Activated T-helper 17 cell treated with anti-CD3 and anti-CD28 coated beads, Interleukin-2, amount 50 U/mL, for 72 hours (primary cell): ENCODE measurements at regions not wholly inside any gene's neighbourhood (a gene's known extent, or its start where the extent isn't known, plus 50 kb on each side); places are given as distances from the start of the nearest gene placed in this dataset.

Experiments
- ATAC-seq: fragments of 150-1000 bp; cut with Tn5 transposase; replicated peaks from 2 replicates; pipeline ENCODE4 v1.10.0; 2021; ENCODE audit warnings: mild to moderate bottlenecking, moderate library complexity
- H3K27ac Mint-ChIP-seq: one replicate; pipeline ENCODE4 v1.8.0; 2022; ENCODE audit warnings: mixed read lengths
- H3K27me3 Mint-ChIP-seq: one replicate; pipeline ENCODE4 v1.8.0; 2022; ENCODE audit warnings: mixed read lengths
- H3K36me3 Mint-ChIP-seq: one replicate; pipeline ENCODE4 v1.8.0; 2022; ENCODE audit warnings: low read depth, mild to moderate bottlenecking, mixed read lengths
- H3K4me1 Mint-ChIP-seq: one replicate; pipeline ENCODE4 v1.8.0; 2022; ENCODE audit warnings: mixed read lengths
- H3K4me3 Mint-ChIP-seq: one replicate; pipeline ENCODE4 v1.8.0; 2022; ENCODE audit warnings: mild to moderate bottlenecking, mixed read lengths
- H3K9me3 Mint-ChIP-seq: one replicate; pipeline ENCODE4 v1.8.0; 2022; ENCODE audit warnings: mixed read lengths

GRCh38 chr2:18154812-18155211 lies 276.3 kb downstream of the KCNS3 start:
- Mint-ChIP-seq H3K36me3 (no peaks in the 10 kb centered on the region), H3K27ac (no peak overlapping the region), H3K4me1 (no peaks in the 10 kb centered on the region), H3K9me3 (no peaks in the 10 kb centered on the region), H3K27me3 (peaks cover 27% of the 10 kb centered on the region), H3K4me3 (no peak overlapping the region)
- ATAC-seq, result no peak

- Mint-ChIP-seq H3K4me3 (no peak overlapping the region), H3K27ac (no peak overlapping the region), H3K9me3 (no peaks in the 10 kb centered on the region), H3K4me1 (no peaks in the 10 kb centered on the region), H3K36me3 (no peaks in the 10 kb centered on the region), H3K27me3 (peaks cover 24% of the 10 kb centered on the region)
- ATAC-seq, result no peak
These were observed 275.8 kb downstream of the KCNS3 start for GRCh38 chr2:18154259-18154658.

- H3K4me1 Mint-ChIP-seq, result no peaks in the 10 kb centered on the region
- no peaks in the 10 kb centered on the region for H3K9me3 Mint-ChIP-seq
- no peak overlapping the region for H3K4me3 Mint-ChIP-seq
- H3K27me3 Mint-ChIP-seq, result peaks cover 25% of the 10 kb centered on the region
- ATAC-seq, result no peak
- H3K36me3 Mint-ChIP-seq, result no peaks in the 10 kb centered on the region
- H3K27ac Mint-ChIP-seq, result no peak overlapping the region
These were observed 275.3 kb downstream of the KCNS3 start for GRCh38 chr2:18153741-18154140.

- Mint-ChIP-seq H3K4me3 (no peak overlapping the region), H3K27me3 (peaks cover 26% of the 10 kb centered on the region), H3K36me3 (no peaks in the 10 kb centered on the region), H3K27ac (no peak overlapping the region), H3K4me1 (no peaks in the 10 kb centered on the region), H3K9me3 (no peaks in the 10 kb centered on the region)
- ATAC-seq, result no peak
These were observed 272.8 kb downstream of the KCNS3 start for GRCh38 chr2:18151237-18151636.

- no peaks in the 10 kb centered on the region for H3K9me3 Mint-ChIP-seq
- H3K4me1 Mint-ChIP-seq, result no peaks in the 10 kb centered on the region
- H3K36me3 Mint-ChIP-seq, result no peaks in the 10 kb centered on the region
- no peak overlapping the region for H3K4me3 Mint-ChIP-seq
- H3K27ac Mint-ChIP-seq, result no peak overlapping the region
- peaks cover 26% of the 10 kb centered on the region for H3K27me3 Mint-ChIP-seq
- ATAC-seq, result no peak
These were observed 271.3 kb downstream of the KCNS3 start for GRCh38 chr2:18149660-18150246.

GRCh38 chr2:18136881-18137475 lies 258.5 kb downstream of the KCNS3 start:
- Mint-ChIP-seq H3K27me3 (peaks cover 3% of the 10 kb centered on the region), H3K9me3 (peaks cover 5% of the 10 kb centered on the region), H3K4me1 (peaks cover 3% of the 10 kb centered on the region), H3K4me3 (no peak overlapping the region), H3K36me3 (no peaks in the 10 kb centered on the region), H3K27ac (no peak overlapping the region)
- ATAC-seq, result no peak

- H3K36me3 Mint-ChIP-seq, result no peaks in the 10 kb centered on the region
- H3K4me1 Mint-ChIP-seq, result peaks cover 3% of the 10 kb centered on the region
- H3K4me3 Mint-ChIP-seq, result no peak overlapping the region
- no peaks in the 10 kb centered on the region for H3K9me3 Mint-ChIP-seq
- H3K27me3 Mint-ChIP-seq, result peaks cover 6% of the 10 kb centered on the region
- no peak overlapping the region for H3K27ac Mint-ChIP-seq
- no peak for ATAC-seq
These were observed 254.8 kb downstream of the KCNS3 start for GRCh38 chr2:18133310-18133709.

- no peak overlapping the region for H3K27ac Mint-ChIP-seq
- H3K4me3 Mint-ChIP-seq, result no peak overlapping the region
- no peaks in the 10 kb centered on the region for H3K36me3 Mint-ChIP-seq
- peaks cover 6% of the 10 kb centered on the region for H3K27me3 Mint-ChIP-seq
- peaks cover 3% of the 10 kb centered on the region for H3K4me1 Mint-ChIP-seq
- H3K9me3 Mint-ChIP-seq, result no peaks in the 10 kb centered on the region
- no peak for ATAC-seq
These were observed 254.2 kb downstream of the KCNS3 start for GRCh38 chr2:18132697-18133096.

- Mint-ChIP-seq H3K36me3 (no peaks in the 10 kb centered on the region), H3K9me3 (no peaks in the 10 kb centered on the region), H3K27ac (no peak overlapping the region), H3K4me3 (no peak overlapping the region), H3K27me3 (peaks cover 6% of the 10 kb centered on the region), H3K4me1 (peaks cover 3% of the 10 kb centered on the region)
- ATAC-seq, result no peak
These were observed 253.3 kb downstream of the KCNS3 start for GRCh38 chr2:18131761-18132160.

GRCh38 chr2:18129348-18129747 lies 250.9 kb downstream of the KCNS3 start:
- ATAC-seq, result no peak
- Mint-ChIP-seq H3K4me3 (no peak overlapping the region), H3K4me1 (peaks cover 3% of the 10 kb centered on the region), H3K27me3 (peaks cover 6% of the 10 kb centered on the region), H3K36me3 (no peaks in the 10 kb centered on the region), H3K9me3 (no peaks in the 10 kb centered on the region), H3K27ac (no peak overlapping the region)

GRCh38 chr2:18125303-18125702 lies 246.8 kb downstream of the KCNS3 start:
- no peak overlapping the region for H3K27ac Mint-ChIP-seq
- ATAC-seq, result no peak
- H3K27me3 Mint-ChIP-seq, result peaks cover 15% of the 10 kb centered on the region
- H3K4me3 Mint-ChIP-seq, result no peak overlapping the region
- H3K36me3 Mint-ChIP-seq, result no peaks in the 10 kb centered on the region
- H3K9me3 Mint-ChIP-seq, result no peaks in the 10 kb centered on the region
- H3K4me1 Mint-ChIP-seq, result no peaks in the 10 kb centered on the region

- H3K9me3 Mint-ChIP-seq, result no peaks in the 10 kb centered on the region
- no peaks in the 10 kb centered on the region for H3K4me1 Mint-ChIP-seq
- no peak overlapping the region for H3K4me3 Mint-ChIP-seq
- H3K27ac Mint-ChIP-seq, result no peak overlapping the region
- H3K27me3 Mint-ChIP-seq, result peaks cover 12% of the 10 kb centered on the region
- H3K36me3 Mint-ChIP-seq, result no peaks in the 10 kb centered on the region
- no peak for ATAC-seq
These were observed 245.8 kb downstream of the KCNS3 start for GRCh38 chr2:18124116-18124835.

GRCh38 chr2:18123577-18123976 lies 245.1 kb downstream of the KCNS3 start:
- Mint-ChIP-seq H3K36me3 (no peaks in the 10 kb centered on the region), H3K27ac (no peak overlapping the region), H3K4me3 (no peak overlapping the region), H3K27me3 (peaks cover 12% of the 10 kb centered on the region), H3K4me1 (no peaks in the 10 kb centered on the region), H3K9me3 (no peaks in the 10 kb centered on the region)
- ATAC-seq, result no peak

GRCh38 chr2:18123211-18123570 lies 244.7 kb downstream of the KCNS3 start:
- Mint-ChIP-seq H3K36me3 (no peaks in the 10 kb centered on the region), H3K27ac (no peak overlapping the region)

GRCh38 chr2:18122544-18123210 lies 244.2 kb downstream of the KCNS3 start:
- ATAC-seq, result no peak
- peaks cover 12% of the 10 kb centered on the region for H3K27me3 Mint-ChIP-seq
- no peaks in the 10 kb centered on the region for H3K4me1 Mint-ChIP-seq
- H3K9me3 Mint-ChIP-seq, result no peaks in the 10 kb centered on the region
- no peak overlapping the region for H3K27ac Mint-ChIP-seq
- no peak overlapping the region for H3K4me3 Mint-ChIP-seq
- no peaks in the 10 kb centered on the region for H3K36me3 Mint-ChIP-seq

More at GRCh38 chr2:18123211-18123570, 244.7 kb downstream of the KCNS3 start:
- Mint-ChIP-seq H3K4me1 (no peaks in the 10 kb centered on the region), H3K9me3 (no peaks in the 10 kb centered on the region), H3K4me3 (no peak overlapping the region), H3K27me3 (peaks cover 12% of the 10 kb centered on the region)
- no peak for ATAC-seq
